ENCODE measurements at regions not wholly inside any gene's neighbourhood (a gene's known extent, or its start where the extent isn't known, plus 50 kb on each side); places are given as distances from the start of the nearest gene placed in this dataset.

DNA sequence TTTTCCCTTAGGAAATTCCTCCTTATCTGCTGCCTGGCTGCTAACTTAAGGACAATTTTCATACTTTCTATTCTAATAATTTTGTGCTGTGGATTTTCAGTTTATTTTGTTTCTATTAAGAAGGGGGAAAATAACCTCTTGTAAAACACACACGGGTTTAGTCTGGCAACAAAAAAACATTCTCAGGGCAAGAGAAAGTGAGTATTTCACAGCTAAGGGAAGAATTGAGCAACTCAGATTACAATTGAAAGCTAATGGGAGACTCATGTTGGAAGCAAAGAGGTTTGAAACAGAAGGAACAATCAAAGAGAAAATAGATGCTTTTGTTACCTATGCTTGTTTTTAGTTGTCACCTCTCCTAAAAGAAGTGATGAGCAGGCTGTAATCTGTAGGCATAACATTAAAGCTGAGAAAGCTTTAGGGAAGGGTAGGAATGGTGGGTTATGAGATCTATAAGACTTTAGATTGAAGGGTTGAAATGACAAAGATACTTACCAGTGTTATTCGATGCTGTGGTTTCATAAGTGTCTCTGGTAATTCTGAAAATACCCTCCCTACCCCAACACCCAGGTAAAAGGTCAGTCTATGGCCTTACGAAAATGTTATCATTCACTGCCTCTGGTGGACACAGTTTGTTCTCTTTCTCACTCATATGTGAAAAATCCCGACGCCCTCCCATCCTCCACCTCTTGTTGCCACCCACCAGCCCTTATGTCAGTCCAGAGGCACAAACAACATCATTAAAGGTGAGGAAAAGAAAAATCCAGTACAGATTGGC is 510.9 kb downstream of the TXNL1 start:
- no peak for DNase-seq (ENCODE audit: low read depth)

DNA sequence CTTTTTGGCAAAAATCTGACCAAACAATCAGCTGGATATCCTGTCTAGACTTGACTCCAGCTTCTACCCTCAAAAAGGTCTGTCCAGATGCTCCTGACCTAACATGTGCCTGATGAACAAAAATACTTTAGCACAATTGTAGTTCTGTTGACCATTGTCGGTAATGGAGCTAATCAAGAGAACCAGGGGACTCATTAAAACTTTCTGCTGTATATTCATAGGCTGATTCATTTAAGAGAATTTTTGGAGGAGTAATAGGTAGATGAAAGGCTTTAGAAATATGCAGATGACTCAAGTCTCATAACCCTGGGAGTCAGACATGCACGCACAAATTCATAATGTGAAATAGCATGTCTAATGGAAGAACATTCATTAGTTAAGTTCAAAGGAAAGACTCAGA is 514.2 kb downstream of the TXNL1 start:
- DNase-seq (ENCODE audit: low read depth), result no peak

DNA sequence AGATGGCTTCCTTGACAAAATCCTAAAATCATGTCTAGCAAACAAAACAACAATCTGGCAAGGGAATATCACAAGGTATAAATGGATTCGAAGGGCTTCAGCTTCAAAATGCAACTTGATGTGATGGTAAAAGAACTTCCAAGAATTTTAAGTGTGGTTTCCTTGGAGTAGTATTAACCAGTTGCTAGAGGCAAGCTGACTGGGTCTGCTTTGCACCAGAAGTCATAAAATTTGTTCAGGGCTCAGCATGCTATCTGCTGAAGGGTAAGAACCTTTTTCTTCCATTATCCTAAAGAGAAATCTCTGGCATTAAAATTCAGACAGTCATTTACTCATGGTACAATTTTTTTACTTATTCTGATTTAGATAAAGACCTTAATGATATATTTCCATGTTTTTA is 516.7 kb downstream of the TXNL1 start:
- no peak for DNase-seq (ENCODE audit: low read depth)

DNA sequence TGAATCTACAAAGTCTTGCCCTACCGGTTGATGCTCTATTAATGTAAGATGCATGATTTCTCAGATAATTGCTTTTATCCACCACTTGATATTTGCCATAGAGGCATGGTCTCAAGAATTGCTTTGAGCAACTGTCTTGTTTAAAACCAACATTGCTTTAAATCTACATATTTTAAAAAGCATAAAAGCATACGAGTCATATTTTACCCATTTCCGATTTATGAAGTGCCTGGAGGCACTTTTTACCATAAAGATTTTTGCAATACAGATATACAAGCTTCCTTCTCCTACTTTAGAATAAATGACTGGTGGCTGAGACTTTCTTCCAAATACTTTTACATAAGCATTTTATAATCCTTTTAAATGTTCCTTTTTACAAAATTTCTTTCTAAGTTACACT is 517.6 kb downstream of the TXNL1 start:
- DNase-seq (ENCODE audit: low read depth), result no peak

DNA sequence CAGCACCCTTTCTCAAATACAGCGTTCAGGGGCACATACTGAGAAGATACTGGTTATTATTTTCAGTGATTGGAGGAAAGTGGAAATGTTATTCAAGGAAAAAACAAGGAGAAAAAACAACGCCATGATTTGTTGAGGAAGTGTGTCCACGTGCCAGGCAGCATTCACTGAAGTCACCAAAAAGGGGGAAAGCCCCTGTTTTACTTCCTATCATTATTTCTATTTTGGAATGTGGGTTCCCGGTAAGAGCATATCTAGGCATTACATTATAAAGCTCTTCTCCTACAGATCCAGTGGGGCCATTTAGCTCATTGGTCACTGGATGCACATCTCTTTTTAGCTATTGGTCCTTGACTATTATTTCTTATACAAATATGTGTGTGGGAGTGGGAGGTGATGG is 518.7 kb downstream of the TXNL1 start:
- DNase-seq (ENCODE audit: low read depth), result no peak

DNA sequence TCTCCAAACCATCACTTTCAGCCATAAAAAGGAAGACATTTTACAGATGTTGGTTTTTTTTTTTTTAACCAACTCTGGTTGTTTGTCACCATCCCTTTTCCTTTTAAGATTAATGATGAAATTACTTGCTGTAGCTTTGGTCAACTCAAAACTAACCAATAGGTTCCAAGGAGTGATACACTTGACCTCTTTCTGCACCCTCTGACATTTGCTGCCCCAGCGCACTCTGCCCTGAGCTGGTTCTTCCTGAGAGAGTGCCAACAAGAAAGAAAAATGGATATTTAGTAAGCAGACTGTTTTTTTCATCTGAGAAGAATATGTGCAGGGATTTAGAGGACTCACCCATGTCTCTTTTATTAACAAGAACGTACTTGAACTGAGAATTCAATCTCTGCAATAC is 520.0 kb downstream of the TXNL1 start:
- DNase-seq (ENCODE audit: low read depth), result no peak

DNA sequence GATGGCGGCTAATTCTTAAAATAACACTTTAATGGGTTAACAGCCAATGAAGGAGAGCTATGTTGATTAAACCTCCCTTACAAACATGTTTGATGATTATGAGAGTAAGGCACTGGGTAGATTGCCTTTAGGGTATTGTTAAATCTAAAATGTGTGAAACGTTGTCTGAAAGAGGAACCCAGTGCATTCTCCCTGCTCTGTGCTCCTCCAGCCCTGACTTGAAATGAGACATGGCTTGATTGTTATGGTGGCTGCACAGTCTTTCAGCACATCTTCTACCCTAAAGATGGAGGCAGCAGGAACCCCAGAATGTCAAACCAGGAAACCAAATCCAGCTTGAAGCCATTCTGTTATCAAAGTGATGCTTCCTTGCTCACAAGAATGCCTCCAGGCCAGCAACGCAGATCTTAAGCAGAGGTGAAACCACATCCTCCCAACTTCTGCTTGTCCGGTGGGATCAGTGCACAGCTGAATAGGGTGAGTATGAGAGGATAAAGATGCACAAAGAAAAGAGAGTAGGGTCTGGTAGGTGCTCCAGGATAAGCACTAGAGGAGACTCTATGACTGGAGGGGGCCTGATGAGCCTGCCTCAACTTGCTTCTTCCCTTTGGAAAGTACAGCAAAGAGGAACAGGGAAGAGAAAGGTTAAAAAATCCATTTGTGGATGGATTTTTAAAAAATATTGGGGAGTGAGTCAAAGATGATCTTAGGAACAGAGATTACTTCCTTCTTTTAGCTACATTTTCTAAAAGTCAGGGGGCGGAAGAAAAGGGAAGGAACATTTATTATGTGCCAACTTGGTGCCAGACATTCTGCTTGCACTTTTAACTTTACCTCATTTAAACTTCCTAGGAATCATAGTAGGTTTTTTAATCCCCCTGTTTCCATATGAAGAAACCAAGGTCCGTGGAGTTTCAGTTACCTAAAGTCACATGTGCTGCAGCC is 523.0 kb downstream of the TXNL1 start:
- DNase-seq (ENCODE audit: low read depth), result no peak

DNA sequence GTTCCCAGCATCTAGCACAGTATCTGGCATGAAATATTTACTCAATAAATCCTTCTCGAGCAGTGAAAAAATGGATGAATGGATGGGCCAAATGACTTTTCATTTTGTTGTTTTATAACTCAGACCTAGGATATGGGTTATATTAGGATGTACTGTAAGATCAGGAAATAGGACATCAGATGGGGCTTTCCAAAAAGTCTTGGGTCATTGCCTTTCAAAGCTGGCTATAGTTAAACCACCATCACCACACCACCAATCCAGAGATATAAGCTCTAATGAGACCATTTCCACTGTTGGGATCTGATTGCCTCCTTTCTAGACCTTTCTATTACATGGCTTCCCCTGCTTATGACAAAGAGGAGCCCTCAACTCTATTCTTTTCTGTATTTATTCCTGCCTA is 525.0 kb upstream of the TCF4 start:
- no peak for DNase-seq (ENCODE audit: low read depth)

DNA sequence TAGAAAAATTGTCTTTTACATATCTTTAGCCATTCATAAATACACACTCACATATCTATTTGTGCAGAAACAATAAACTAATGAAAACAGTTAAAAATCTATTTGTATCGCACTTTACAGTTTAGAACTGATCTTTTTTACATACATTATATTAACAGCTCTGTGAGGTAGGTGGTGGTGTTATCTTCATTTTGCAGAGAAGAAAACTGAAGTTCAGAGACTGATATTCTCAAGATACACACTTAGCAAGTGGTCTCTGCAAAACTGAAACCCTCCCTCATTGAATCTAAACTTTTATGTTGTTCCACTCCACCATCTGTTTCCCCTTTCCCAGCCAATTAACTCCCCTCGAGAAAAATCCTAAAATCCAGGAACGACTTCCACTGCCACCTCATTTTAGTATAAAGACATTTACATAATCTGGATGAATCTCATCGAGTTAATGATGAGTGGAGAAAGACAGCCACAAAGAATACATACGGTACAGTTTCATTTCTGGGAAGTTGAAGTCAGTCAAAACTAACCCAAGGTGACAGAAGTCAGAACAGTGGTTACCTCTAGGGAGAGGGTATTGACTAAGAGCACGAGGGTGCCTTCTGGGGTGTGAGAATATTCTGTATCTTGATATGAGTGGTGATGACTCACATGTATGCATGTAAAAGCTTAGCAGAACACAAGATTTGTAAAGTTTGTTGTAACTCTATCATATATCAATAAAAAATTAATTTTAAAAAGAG is 524.2 kb upstream of the TCF4 start:
- DNase-seq (ENCODE audit: low read depth), result no peak

DNA sequence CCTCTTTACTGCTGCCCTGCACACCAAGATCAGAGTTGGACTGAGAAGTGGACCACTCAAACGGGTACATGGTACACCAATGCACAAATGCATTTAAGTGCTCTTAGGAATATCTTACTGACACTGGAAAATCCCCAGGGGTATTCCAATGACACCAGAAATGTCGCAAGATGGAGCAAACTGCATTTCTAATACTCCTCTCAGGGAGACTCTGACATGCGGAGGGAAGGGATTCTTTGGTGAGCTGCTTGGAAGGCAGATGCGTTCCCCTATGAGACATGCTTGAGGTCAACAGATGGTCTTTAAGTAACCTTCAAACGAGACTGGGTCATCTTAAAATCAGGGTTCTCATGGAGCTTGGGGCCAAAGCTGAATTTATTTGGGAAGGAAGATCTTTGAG is 521.8 kb upstream of the TCF4 start:
- DNase-seq (ENCODE audit: low read depth), result no peak

DNA sequence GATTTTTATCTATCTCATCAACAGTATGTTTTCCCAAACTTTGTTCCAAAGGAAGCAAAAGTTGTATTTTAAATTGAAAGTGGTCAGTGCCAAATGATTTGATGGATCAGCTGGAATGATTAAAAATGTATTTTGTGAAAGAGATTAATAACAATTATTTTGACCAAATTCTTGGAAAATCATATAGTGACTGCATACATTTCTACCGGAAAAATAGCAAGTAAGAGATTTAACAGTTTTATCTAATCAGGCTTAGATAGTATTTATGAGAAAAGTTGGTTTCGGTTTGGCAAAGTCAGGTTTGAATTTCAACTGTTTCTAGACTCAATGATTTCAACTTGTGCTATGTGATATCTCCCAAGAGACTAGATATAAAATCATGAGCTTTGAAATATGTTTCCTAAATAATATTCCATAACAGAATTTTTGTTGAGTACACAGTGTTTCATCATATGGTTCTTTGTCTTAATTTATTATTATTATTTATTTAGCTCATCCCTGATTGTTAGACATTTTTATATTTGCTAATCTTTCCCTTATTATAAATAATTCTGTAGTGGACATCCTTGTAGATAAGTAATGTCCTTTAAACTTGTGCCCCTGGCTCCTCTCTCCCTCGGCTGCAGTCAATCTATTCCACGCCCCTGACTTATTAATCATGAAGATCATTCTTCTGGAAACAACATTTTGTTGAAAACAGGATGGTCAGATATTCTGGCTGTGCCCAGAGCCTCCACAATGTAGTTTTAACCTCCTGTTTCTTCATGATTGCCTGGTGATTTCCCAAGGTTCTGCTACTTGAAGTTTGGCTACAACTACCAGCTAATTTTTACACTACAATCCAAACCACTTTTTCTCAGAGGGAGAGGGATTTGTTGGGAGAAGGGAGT is 520.7 kb upstream of the TCF4 start:
- no peak for DNase-seq (ENCODE audit: low read depth)

DNA sequence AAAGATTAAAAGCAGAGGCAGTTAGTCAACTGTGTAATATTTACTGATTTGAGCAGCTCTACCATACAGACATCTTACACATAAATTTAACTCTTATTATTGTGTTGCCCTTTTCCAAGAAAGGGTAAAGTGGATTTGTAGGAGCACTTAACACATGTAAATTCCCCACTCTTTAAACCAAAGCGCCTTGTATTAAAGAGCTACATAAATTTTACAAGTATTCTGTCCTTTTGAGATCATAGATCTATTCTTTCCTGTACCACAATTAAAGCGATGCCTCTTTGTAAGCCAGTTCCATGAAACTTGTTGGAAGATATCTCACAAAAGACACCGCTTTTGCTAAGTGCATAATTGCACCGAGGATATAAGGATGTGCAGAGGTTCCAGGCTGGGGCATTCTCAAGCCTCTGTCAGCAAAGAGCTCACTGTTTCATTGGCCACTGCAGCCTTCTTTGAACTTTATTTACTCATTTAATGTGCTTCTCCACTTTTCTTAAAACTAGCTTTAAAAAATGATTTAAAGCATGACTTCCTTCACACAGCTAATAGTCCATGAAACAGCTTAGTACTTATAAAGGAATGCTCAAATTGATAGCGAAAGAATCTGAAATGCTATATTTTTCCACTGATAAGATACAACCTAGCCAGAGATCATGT is 520.0 kb upstream of the TCF4 start:
- no peak for DNase-seq (ENCODE audit: low read depth)

DNA sequence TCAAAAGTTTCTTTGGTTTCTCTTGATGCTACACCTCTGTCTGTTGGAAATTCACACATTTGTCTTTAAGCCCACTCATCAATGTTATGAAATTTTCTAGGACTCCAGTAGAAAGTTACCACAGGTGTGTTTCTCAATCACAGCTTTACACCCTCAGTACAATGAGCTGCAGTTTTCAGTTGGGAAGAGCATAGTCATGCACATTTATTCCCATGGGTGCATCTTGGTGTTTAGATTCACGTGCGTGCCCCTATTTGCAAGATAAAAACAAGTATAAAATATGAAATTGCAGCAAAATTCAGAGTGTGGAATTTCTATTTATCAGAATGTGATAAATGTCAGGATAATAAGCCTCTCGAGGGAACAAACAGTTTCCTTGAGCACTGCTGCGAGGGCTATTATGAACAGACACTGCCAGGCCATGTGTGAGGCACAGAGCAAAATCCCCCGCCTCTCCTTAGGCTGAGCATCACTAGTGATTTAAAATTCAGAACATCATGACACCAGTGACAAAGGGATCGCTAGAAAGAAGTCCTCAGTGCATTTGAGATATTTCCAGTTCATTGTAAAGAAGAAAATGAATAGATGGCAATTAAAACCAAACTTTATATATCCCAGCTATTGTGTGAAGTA is 512.2 kb upstream of the TCF4 start:
- DNase-seq (ENCODE audit: low read depth), result no peak

DNA sequence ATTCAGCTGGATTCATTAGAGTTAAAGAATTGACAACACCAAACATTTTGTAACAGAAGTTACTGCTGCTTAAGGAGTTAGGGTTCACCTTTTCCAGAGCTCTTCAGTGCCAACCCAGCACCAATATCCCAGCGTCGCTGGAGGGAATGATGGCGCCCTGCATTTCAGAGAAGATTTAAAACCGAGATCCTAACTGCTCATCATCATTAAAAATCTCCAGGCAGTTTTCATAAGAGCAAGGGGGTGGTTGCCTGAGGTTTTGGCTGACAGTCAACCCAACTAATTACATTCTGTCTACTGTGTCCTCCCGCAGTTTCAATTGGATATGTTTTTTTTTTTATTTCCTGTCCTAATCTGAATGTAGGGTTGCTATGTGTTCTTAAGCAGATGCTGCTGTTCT is 509.6 kb upstream of the TCF4 start:
- DNase-seq (ENCODE audit: low read depth), result no peak

DNA sequence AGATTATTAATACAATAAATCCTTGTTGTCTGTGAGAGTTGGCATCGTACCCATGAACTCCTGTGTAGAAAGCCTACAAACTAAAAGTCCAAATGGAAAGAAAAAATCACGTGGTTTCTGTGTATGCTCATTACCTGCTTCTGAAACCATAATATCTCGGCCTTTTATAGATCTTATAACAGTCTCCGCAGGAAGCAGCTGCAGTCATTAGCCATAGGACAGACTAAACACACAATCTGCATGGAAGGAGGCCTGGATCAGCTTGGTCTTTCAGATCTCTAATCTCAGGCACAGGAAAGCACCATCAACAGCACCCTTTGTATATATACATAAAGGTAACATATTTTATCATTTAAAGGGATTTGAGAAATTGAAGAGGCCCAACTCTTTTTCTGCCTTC is 508.9 kb upstream of the TCF4 start:
- DNase-seq (ENCODE audit: low read depth), result no peak

DNA sequence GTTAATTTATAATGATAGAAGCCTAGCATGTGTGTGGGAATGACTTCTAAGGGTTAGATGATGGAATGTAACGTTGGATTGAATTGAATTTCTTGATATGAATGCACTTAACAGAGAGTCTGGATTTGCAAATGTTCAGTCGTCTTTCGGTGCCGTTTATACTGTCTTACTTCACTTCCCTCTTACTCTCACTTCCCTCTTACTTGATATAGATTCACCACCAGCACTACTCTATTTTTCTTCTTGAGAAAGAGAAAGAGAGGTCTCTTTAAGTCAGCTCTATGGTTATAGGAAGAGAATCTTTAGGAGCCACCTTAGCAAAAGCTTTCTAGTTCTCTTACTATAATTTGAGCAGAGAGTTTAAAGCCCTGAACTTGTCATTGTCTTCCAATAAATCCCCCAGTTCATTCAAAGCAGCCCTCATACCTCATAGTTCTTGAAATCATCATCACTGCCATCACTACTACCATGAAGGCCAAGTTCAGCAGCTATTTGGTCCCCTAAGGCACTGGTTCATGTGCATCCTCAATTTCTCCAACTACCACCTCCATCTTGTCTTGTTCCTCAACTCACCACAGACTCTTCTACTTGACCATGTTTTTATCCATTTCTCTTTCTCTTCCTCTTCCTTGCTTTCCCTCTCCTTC is 501.7 kb upstream of the TCF4 start:
- no peak for DNase-seq (ENCODE audit: low read depth)

DNA sequence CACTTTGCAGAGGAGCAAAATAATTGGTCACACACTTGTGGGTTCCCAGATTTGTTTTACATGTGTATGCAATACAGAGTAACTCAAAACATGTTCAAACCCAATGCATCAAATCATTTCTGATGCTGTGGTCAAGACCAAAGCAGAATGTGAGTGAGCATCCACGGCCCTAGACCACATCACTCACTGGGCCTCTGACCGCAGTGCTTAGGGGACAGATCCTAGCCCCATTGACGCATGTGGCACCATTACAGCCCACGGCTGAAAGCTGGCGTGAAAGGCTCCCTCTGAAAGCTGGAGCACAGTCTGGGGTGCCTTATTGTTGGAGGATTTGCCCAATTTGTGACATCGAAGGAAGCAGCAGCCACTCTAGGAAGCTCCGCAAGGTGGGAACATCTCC is 498.8 kb upstream of the TCF4 start:
- no peak for DNase-seq (ENCODE audit: low read depth)

DNA sequence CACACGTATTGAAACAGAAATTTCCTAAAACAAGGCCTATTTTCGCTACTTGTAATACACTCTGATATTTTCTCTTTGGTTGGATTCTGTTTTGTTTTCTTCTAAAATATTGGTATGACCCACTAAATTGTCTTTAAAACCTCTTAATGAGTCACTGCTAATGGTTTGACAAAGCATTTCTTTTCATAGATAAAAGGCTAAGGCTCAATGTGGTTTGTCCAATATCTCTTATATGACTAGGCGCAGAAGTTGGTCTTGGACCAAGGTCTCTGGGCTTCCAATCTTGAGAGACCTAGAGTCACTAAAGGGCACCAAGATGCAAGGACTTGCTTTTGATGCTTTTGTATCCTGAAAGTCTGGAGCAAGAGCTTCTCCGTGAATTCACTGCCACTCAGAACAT is 498.2 kb upstream of the TCF4 start:
- no peak for DNase-seq (ENCODE audit: low read depth)

DNA sequence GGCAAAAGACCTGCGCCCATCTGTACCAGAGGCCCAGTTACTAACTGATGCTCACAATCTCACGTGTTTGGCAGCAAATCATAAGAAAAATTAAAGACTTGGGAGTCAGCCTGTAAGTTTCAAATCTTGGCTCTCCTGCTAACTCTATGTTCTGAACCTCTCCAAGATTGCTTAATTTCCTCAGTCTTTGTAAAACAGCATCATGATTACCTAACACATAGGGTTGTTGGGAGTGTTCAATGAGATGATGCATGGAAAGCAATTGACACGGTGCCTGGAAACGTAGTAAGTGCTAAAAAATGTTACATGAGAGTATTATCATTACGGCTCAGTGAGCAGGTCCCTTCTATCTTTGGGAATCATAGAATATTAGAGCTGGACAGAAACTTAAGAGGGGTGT is 497.6 kb upstream of the TCF4 start:
- DNase-seq (ENCODE audit: low read depth), result no peak

Data from CMK (cell line).